Right ventricle myocardium superior (tissue), 1 donor: ENCODE measurements at regions not wholly inside any gene's neighbourhood (a gene's known extent, or its start where the extent isn't known, plus 50 kb on each side); places are given as distances from the start of the nearest gene placed in this dataset.

Source experiments
- ATAC-seq: fragments of 200-7000 bp; cut with Tn5 transposase; one replicate; pipeline ENCODE4 v1.9.1; 2020; ENCODE audit warnings: mild to moderate bottlenecking; ENCODE audit not compliant: poor library complexity
- DNase-seq: peaks from one replicate; pipeline ENCODE4 v3.0.0-alpha.2; 2020
- intact Hi-C: fragments of 100-400 bp; cut with DNase I; formaldehyde crosslinking; loops from one replicate; pipeline ENCODE4 v1.11.2; 2022
- donor health status: DM: no; HTN: yes; CAD: no; lungs with severe emphysema.

- intact Hi-C loops: no loop called here
- ATAC-seq (no peak), DNase-seq (no peak)
These were observed 597.4 kb downstream of the SOX6 start for GRCh38 chr11:15758857-15759465.

- intact Hi-C loops: no loop called here
- DNase-seq (no peak), ATAC-seq (no peak)
These were observed 595.1 kb downstream of the SOX6 start for GRCh38 chr11:15761235-15761634.

GRCh38 chr11:15764326-15764725 lies 592.0 kb downstream of the SOX6 start:
- ATAC-seq (no peak), DNase-seq (no peak)
- intact Hi-C loops: no loop called here

- no peak for ATAC-seq
- intact Hi-C loops: no loop called here
- no peak for DNase-seq
These were observed 591.4 kb downstream of the SOX6 start for GRCh38 chr11:15764948-15765347.

GRCh38 chr11:15765530-15765929 lies 590.8 kb downstream of the SOX6 start:
- intact Hi-C loops: no loop called here
- no peak for ATAC-seq
- no peak for DNase-seq

GRCh38 chr11:15768321-15768720 lies 588.0 kb downstream of the SOX6 start:
- intact Hi-C loops: no loop called here
- ATAC-seq (no peak), DNase-seq (no peak)

- no peak for ATAC-seq
- intact Hi-C loops: no loop called here
- no peak for DNase-seq
These were observed 587.1 kb downstream of the SOX6 start for GRCh38 chr11:15769203-15769602.

- DNase-seq: peak; percentile 46
- intact Hi-C loops: no loop called here
- no peak for ATAC-seq
These were observed 585.4 kb downstream of the SOX6 start for GRCh38 chr11:15770798-15771414.

GRCh38 chr11:15772547-15772946 lies 583.8 kb downstream of the SOX6 start:
- DNase-seq (no peak), ATAC-seq (no peak)
- intact Hi-C loops: no loop called here

- ATAC-seq (no peak), DNase-seq (no peak)
- intact Hi-C loops: no loop called here
These were observed 583.4 kb downstream of the SOX6 start for GRCh38 chr11:15772981-15773380.

- ATAC-seq: no peak
- DNase-seq: no peak
- intact Hi-C loops: no loop called here
These were observed 582.6 kb downstream of the SOX6 start for GRCh38 chr11:15773476-15774387.

GRCh38 chr11:15774388-15774939 lies 581.9 kb downstream of the SOX6 start:
- intact Hi-C loops: no loop called here
- DNase-seq (no peak), ATAC-seq (peak; percentile 38)

- DNase-seq (peak; percentile 44), ATAC-seq (peak; percentile 44)
- intact Hi-C loops: no loop called here
These were observed 581.3 kb downstream of the SOX6 start for GRCh38 chr11:15775015-15775541.

GRCh38 chr11:15775797-15776196 lies 580.5 kb downstream of the SOX6 start:
- no peak for ATAC-seq
- no peak for DNase-seq
- intact Hi-C loops: no loop called here

GRCh38 chr11:15776366-15776765 lies 580.0 kb downstream of the SOX6 start:
- intact Hi-C loops: no loop called here
- DNase-seq (no peak), ATAC-seq (no peak)

GRCh38 chr11:15779518-15779917 lies 576.8 kb downstream of the SOX6 start:
- ATAC-seq: no peak
- DNase-seq: no peak
- intact Hi-C loops: no loop called here

GRCh38 chr11:15780382-15780781 lies 576.0 kb downstream of the SOX6 start:
- intact Hi-C loops: no loop called here
- DNase-seq (no peak), ATAC-seq (peak; percentile 68)

- DNase-seq (no peak), ATAC-seq (peak; percentile 34)
- intact Hi-C loops: no loop called here
These were observed 575.5 kb downstream of the SOX6 start for GRCh38 chr11:15780837-15781236.

GRCh38 chr11:15783619-15784018 lies 572.7 kb downstream of the SOX6 start:
- no peak for DNase-seq
- no peak for ATAC-seq
- intact Hi-C loops: no loop called here
